Endothelial cell of umbilical vein (primary cell): ENCODE measurements at regions not wholly inside any gene's neighbourhood (a gene's known extent, or its start where the extent isn't known, plus 50 kb on each side); places are given as distances from the start of the nearest gene placed in this dataset.

ENCODE experiments used
- CTCF ChIP-seq, 2 donors: IDR thresholded peaks; 1 replicate in 1 of 2; 2 replicates in 1 of 2; pipeline ENCODE4 v1.5.1; 2011; ENCODE audit warnings: low read length in 2 of 2, mild to moderate bottlenecking in 2 of 2, moderate library complexity in 2 of 2, control low read depth in 1 of 2, inconsistent platforms in 1 of 2, low read depth in 1 of 2; ENCODE audit not compliant: insufficient read depth in 1 of 2; ENCODE audit errors: extremely low read depth in 1 of 2
- EZH2 ChIP-seq: IDR thresholded peaks from 2 replicates; pipeline ENCODE4 v1.6.1; 2012; ENCODE audit warnings: borderline replicate concordance, low read depth, mild to moderate bottlenecking, moderate library complexity, low read length, inconsistent platforms; ENCODE audit not compliant: severe bottlenecking
- FOS ChIP-seq: IDR thresholded peaks from 2 replicates; pipeline ENCODE4 v1.6.1; 2011; ENCODE audit warnings: mild to moderate bottlenecking, low read length, moderate library complexity, borderline replicate concordance; ENCODE audit not compliant: insufficient read depth
- JUN ChIP-seq: IDR thresholded peaks from 2 replicates; pipeline ENCODE4 v1.6.1; 2011; ENCODE audit warnings: borderline replicate concordance, low read depth; ENCODE audit not compliant: insufficient read length, insufficient read depth
- MAX ChIP-seq: IDR thresholded peaks from 2 replicates; pipeline ENCODE4 v1.6.1; 2011; ENCODE audit not compliant: insufficient read depth, insufficient read length
- MYC ChIP-seq: IDR thresholded peaks from one replicate; pipeline ENCODE4 v1.6.1; 2011; ENCODE audit warnings: mild to moderate bottlenecking, low read depth, low read length
- POLR2A ChIP-seq: IDR thresholded peaks from 2 replicates; pipeline ENCODE4 v1.6.1; 2012; ENCODE audit warnings: low read depth, mild to moderate bottlenecking, control low read depth, low read length
- POLR2AphosphoS5 ChIP-seq: IDR thresholded peaks from 2 replicates; pipeline ENCODE4 v1.6.1; 2012; ENCODE audit warnings: low read depth, mild to moderate bottlenecking, control low read depth, low read length, moderate library complexity; ENCODE audit not compliant: insufficient read depth

GRCh38 chr12:33706927-33707326, 267.3 kb upstream of the SYT10 start:
- TF ChIP-seq CTCF (IDR thresholded peaks at IDR 0.05; ENCODE audit: extremely low read depth in 1 of 2, insufficient read depth in 1 of 2, low read depth in 1 of 2, low read length in 2 of 2) (no peak), MYC (no peak), EZH2 (no peak), POLR2AphosphoS5 (no peak), JUN (no peak), POLR2A (no peak), MAX (no peak), FOS (no peak)
